Activated B cell treated with CpG ODN at 0.5 μM for 24 hours (primary cell): ENCODE measurements at regions not wholly inside any gene's neighbourhood (a gene's known extent, or its start where the extent isn't known, plus 50 kb on each side); places are given as distances from the start of the nearest gene placed in this dataset.
"Not testable (repeated sequence)": the region's sequence is repeated elsewhere in the genome, so short reads cannot be mapped to it uniquely, and the experiment has no call there.

Source experiments
- ATAC-seq: fragments of 200-7000 bp; cut with Tn5 transposase; one replicate; pipeline ENCODE4 v1.10.0; 2021; ENCODE audit warnings: low read depth, mild to moderate bottlenecking, moderate library complexity
- CTCF ChIA-PET: fragments of 350-600 bp; sonication (Branson Sonifier 250); formaldehyde crosslinking; loops from one replicate; lab custom pipeline; 2021; ENCODE audit warnings: antibody characterized with exemption; lab: Charles Lee
- POLR2A ChIA-PET: fragments of 350-600 bp; sonication (Branson Sonifier 250); formaldehyde crosslinking; loops from one replicate; lab custom pipeline; 2021; ENCODE audit warnings: antibody characterized with exemption; lab: Charles Lee
- DNase-seq: peaks from one replicate; pipeline ENCODE4 v3.0.0; 2022
- H3K27ac Mint-ChIP-seq: one replicate; pipeline ENCODE4 v1.8.0; 2020; ENCODE audit warnings: mixed read lengths
- H3K27me3 Mint-ChIP-seq: one replicate; pipeline ENCODE4 v1.8.0; 2021; ENCODE audit warnings: mixed read lengths
- H3K36me3 Mint-ChIP-seq: one replicate; pipeline ENCODE4 v1.8.0; 2021; ENCODE audit warnings: low read depth, mixed read lengths
- H3K4me1 Mint-ChIP-seq: one replicate; pipeline ENCODE4 v1.8.0; 2021; ENCODE audit warnings: mixed read lengths
- H3K4me3 Mint-ChIP-seq: one replicate; pipeline ENCODE4 v1.8.0; 2020; ENCODE audit warnings: mild to moderate bottlenecking, mixed read lengths
- H3K9me3 Mint-ChIP-seq: one replicate; pipeline ENCODE4 v1.8.0; 2020; ENCODE audit warnings: mixed read lengths
- intact Hi-C: fragments of 100-400 bp; cut with micrococcal nuclease; formaldehyde crosslinking; loops from one replicate; pipeline ENCODE4 v1.15.1; 2024
- TF ChIP-seq, protein P1 (sequence below): fragments of 200-600 bp; IDR thresholded peaks from one replicate; pipeline ENCODE4 v1.8.0; 2022; ENCODE audit warnings: antibody characterized with exemption, mild to moderate bottlenecking

DNA sequence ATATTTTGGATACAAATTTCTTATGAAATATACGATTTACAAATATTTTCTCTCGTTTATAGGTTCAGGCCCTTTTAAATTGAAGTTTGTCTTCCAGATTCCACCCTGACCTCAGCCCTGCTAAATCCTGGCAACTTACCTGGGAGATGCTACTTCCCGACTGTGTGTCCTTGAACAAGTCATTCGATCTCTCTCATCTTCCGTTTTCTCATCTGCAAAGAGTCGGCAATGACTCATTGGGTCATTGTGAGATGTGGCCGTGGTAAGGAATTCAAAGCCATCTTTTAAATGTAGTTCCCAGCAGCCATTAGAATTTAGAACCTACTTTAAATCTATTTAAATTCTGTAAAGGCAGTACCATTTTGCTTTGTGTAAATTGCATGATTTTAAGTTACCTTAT is 72.5 kb downstream of the LHX2 start:
- H3K4me1 Mint-ChIP-seq, result no peaks in the 10 kb centered on the region
- ChIA-PET CTCF (no interaction called here), POLR2A (interaction anchor here (0.6 kb wide), 1 partner anchor 837 kb away, joined by 6 read pairs; no protein-coding TSS in a partner anchor)
- DNase-seq (no peak), ATAC-seq (no peak)
- TF ChIP-seq, protein P1, sequence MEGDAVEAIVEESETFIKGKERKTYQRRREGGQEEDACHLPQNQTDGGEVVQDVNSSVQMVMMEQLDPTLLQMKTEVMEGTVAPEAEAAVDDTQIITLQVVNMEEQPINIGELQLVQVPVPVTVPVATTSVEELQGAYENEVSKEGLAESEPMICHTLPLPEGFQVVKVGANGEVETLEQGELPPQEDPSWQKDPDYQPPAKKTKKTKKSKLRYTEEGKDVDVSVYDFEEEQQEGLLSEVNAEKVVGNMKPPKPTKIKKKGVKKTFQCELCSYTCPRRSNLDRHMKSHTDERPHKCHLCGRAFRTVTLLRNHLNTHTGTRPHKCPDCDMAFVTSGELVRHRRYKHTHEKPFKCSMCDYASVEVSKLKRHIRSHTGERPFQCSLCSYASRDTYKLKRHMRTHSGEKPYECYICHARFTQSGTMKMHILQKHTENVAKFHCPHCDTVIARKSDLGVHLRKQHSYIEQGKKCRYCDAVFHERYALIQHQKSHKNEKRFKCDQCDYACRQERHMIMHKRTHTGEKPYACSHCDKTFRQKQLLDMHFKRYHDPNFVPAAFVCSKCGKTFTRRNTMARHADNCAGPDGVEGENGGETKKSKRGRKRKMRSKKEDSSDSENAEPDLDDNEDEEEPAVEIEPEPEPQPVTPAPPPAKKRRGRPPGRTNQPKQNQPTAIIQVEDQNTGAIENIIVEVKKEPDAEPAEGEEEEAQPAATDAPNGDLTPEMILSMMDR, result no peak
- intact Hi-C loops, result no loop called here
- peaks cover 5% of the 10 kb centered on the region for H3K27me3 Mint-ChIP-seq
- H3K9me3 Mint-ChIP-seq, result peaks cover 10% of the 10 kb centered on the region
- no peak overlapping the region for H3K27ac Mint-ChIP-seq
- no peaks in the 10 kb centered on the region for H3K36me3 Mint-ChIP-seq
- H3K4me3 Mint-ChIP-seq, result no peak overlapping the region

DNA sequence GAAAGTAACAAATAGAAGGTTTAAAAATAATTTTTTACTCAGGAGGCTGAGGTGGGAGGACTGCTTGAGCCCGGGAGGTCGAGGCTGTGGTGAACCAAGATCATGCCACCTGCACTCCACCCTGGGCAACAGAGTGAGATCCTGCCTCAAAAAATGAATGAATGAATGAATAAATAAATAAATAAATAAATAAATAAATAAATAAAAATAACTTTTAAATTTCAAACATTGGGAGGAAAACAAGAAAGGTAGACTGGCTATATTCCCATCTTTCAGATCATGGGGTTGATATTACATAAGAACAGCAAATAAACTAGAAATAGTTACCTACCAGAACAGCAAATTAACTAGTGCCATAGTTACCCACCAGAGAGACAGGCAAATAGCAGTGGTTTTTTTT is 75.7 kb downstream of the LHX2 start:
- Mint-ChIP-seq H3K4me1 (peaks cover 5% of the 10 kb centered on the region), H3K9me3 (peaks cover 10% of the 10 kb centered on the region), H3K4me3 (no peak overlapping the region), H3K27ac (no peak overlapping the region), H3K36me3 (no peaks in the 10 kb centered on the region), H3K27me3 (peaks cover 14% of the 10 kb centered on the region)
- no peak for ATAC-seq
- no peak for DNase-seq
- intact Hi-C loops, result no loop called here
- ChIA-PET CTCF (no interaction called here), POLR2A (interaction anchor here (0.7 kb wide), 1 partner anchor 1682 kb away, joined by 4 read pairs; no protein-coding TSS in a partner anchor)
- TF ChIP-seq, protein P1, result no peak

- TF ChIP-seq, protein P1, result no peak
- no peak overlapping the region for H3K4me3 Mint-ChIP-seq
- ChIA-PET CTCF (no interaction called here), POLR2A (no interaction called here)
- ATAC-seq (no peak), DNase-seq (no peak)
- intact Hi-C loops, result no loop called here
- H3K4me1 Mint-ChIP-seq, result peaks cover 5% of the 10 kb centered on the region
- no peak overlapping the region for H3K27ac Mint-ChIP-seq
- H3K27me3 Mint-ChIP-seq, result peaks cover 12% of the 10 kb centered on the region
- peaks cover 10% of the 10 kb centered on the region for H3K9me3 Mint-ChIP-seq
- H3K36me3 Mint-ChIP-seq, result no peaks in the 10 kb centered on the region
Measured at GRCh38 chr9:124088476-124088837, 76.9 kb downstream of the LHX2 start.

DNA sequence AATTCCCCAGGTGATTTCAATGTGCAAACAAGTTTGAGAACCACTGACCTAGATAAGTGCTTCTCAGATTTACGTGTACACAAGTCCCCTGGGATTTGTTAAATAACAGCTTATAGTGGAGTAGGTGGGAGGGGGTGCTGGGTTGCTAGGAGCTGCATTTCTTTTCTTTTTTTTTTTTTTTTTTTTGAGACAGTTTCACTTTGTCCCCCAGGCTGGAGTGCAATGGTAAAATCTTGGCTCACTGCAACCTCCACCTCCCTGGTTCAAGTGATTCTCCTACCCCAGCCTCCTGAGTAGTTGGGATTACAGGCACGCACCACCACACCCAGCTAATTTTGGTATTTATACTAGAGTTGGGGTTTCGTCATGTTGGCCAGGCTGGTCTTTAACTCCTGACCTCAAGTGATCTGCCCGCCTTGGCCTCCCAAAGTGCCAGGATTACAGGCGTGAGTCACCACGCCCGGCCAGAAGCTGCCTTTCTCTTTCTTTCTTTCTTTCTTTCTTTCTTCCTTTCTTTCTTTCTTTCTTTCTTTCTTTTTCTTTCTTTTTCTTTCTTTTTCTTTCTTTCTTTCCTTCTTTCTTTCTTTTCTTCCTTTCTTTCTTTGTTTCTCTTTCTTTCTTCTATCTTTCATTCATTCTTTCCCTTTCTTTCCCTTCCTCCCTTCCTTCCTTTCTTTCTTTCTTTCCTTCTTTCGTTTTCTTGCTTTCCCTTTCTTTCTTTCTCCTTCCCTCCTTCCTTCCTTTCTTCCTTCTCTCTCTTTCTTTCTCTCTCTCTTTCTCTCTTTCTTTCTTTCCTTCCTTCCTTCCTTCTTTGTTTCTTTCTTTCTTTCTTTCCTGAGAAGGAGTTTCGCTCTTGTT is 78.3 kb downstream of the LHX2 start:
- ATAC-seq, result peak; percentile 97
- peaks cover 12% of the 10 kb centered on the region for H3K27me3 Mint-ChIP-seq
- H3K36me3 Mint-ChIP-seq, H3K4me1 Mint-ChIP-seq, H3K27ac Mint-ChIP-seq, DNase-seq: not testable (repeated sequence)
- peak overlapping the region; percentile 3 for H3K4me3 Mint-ChIP-seq
- ChIA-PET CTCF (interaction anchor here (1.2 kb wide), 1 partner anchor 49 kb away, joined by 4 read pairs; no protein-coding TSS in a partner anchor), POLR2A (interaction anchor here (0.6 to 1.1 kb wide), 5 partner anchors 48 to 128 kb away, joined by 3 to 11 read pairs (median 3); no protein-coding TSS in a partner anchor)
- intact Hi-C loops, result loop anchor here (1.0 kb wide), 1 partner anchor 196 kb away; no protein-coding TSS in a partner anchor
- H3K9me3 Mint-ChIP-seq, result peaks cover 10% of the 10 kb centered on the region

- Mint-ChIP-seq H3K4me1 (peaks cover 10% of the 10 kb centered on the region), H3K9me3 (no peaks in the 10 kb centered on the region), H3K27me3 (peaks cover 25% of the 10 kb centered on the region), H3K27ac (no peak overlapping the region), H3K4me3 (no peak overlapping the region), H3K36me3 (no peaks in the 10 kb centered on the region)
- CTCF ChIA-PET, result no interaction called here
- intact Hi-C loops, result no loop called here
- ATAC-seq (no peak), DNase-seq (no peak)
- POLR2A ChIA-PET, result no interaction called here
- TF ChIP-seq, protein P1, result no peak
Measured at GRCh38 chr9:124098141-124098905, 86.8 kb downstream of the LHX2 start.
